ENCODE measurements at regions not wholly inside any gene's neighbourhood (a gene's known extent, or its start where the extent isn't known, plus 50 kb on each side); places are given as distances from the start of the nearest gene placed in this dataset.
A peak's percentile ranks its signal among the peaks of the same experiment; 100 is the strongest.
"Not testable (repeated sequence)": the region's sequence is repeated elsewhere in the genome, so short reads cannot be mapped to it uniquely, and the experiment has no call there.

DNA sequence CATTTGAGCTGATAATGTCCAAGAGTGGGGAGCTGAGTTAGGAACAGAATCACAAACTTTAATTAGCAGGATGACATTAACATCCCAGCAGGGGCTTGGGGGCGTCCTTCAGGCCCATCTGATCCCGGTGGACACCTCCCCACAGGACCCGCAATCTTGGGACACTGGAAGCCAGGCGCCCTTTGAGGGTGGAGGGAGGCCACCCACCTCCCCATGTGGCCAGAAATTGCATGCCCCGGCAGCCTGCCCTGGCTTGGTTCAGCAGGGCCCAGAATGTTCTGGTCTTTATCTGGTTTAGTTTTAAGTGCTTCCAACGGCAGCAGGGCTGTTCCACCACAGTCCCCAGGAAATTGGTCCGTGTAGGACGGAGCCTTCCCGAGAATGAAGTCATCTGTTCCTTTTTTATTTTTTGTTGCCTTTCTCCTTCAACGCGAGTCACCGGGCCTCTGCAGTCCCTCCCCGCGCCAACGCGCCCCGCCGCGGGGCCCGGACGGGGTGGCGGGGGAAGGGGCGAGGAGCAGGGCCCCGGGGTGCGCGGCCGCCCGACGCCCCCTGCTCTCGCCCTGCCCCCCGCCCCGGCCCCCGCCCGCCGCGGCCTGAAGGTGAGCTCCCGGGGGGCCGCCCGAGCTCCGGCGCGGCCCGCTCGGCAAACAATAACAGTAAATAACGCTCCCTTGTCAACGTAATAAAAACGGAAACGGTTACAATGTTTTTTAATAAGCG lies 207.9 kb downstream of the C9orf50 start:
- H3K4me3 ChIP-seq = peak overlapping the region; percentile 89

DNA sequence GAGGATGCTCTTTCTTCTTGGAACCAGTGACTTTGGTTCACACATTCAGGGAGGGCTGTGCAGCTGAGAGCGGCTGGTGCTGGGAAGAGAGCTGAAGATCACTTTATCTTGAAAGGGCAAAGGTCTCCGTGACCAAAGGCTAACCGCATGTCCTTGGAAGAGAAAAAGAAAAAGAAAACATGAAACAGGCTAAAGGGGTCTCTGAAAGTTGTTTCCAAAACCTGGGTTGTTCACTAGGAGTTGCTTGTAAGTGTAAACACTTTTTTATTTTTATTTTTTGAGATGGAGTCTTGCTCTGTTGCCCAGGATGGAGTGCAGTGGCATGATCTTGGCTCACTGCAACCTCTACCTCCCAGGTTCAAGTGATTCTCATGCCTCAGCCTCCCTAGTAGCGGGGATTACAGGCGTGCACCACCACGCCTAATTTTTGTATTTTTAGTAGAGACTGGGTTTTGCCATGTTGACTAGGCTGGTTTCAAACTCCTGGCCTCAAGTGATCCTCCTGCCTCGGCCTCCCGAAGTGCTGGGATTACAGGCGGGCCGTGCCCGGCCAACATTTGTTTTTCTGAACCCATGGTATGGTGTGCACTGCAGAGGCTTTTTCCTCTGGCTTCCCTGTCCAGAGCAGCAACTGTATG lies 208.6 kb downstream of the C9orf50 start:
- H3K4me3 ChIP-seq; H3K36me3 ChIP-seq (ENCODE audit: insufficient read depth, low read length); H3K9me3 ChIP-seq (ENCODE audit: low read depth, low read length); DNase-seq (ENCODE audit: low read depth, low spot score): not testable (repeated sequence)
- Histone ChIP-seq H3K9ac (ENCODE audit: insufficient read length) (peak overlapping the region; percentile 78), H3K27ac (peak overlapping the region; percentile 95)

More for the DNA sequence above, 207.9 kb downstream of the C9orf50 start:
- H3K9me3 ChIP-seq (ENCODE audit: low read depth, low read length) = no peaks in the 10 kb centered on the region
- H3K27ac ChIP-seq = peak overlapping the region; percentile 95
- TF ChIP-seq EZH2 (IDR thresholded peaks at IDR 0.05) (no peak), FOXP2 (optimal IDR thresholded peaks at IDR 0.05; ENCODE audit: control extremely low read depth, extremely low read length, insufficient read depth) (no peak), POLR2AphosphoS5 (IDR thresholded peaks at IDR 0.05; ENCODE audit: borderline replicate concordance, low read depth, low read length) (no peak; the same call in 1 of the 2 replicates)
- DNase-seq (ENCODE audit: low read depth, low spot score) = no peak
- no peaks in the 10 kb centered on the region for H3K36me3 ChIP-seq (ENCODE audit: insufficient read depth, low read length)
- H3K9ac ChIP-seq (ENCODE audit: insufficient read length) = peak overlapping the region; percentile 79

GRCh38 chr9:129411501-129412175 lies 209.3 kb downstream of the C9orf50 start:
- no peak overlapping the region for H3K4me3 ChIP-seq
- H3K9ac ChIP-seq (ENCODE audit: insufficient read length) = no peak overlapping the region
- no peak for DNase-seq (ENCODE audit: low read depth, low spot score)
- TF ChIP-seq FOXP2 (optimal IDR thresholded peaks at IDR 0.05; ENCODE audit: control extremely low read depth, extremely low read length, insufficient read depth) = no peak
- no peak for TF ChIP-seq EZH2 (IDR thresholded peaks at IDR 0.05)
- no peak for TF ChIP-seq POLR2AphosphoS5 (IDR thresholded peaks at IDR 0.05; ENCODE audit: borderline replicate concordance, low read depth, low read length)
- no peak overlapping the region for H3K27ac ChIP-seq
- H3K9me3 ChIP-seq (ENCODE audit: low read depth, low read length) = no peaks in the 10 kb centered on the region
- no peaks in the 10 kb centered on the region for H3K36me3 ChIP-seq (ENCODE audit: insufficient read depth, low read length)

GRCh38 chr9:129410226-129410625 lies 210.7 kb downstream of the C9orf50 start:
- Histone ChIP-seq H3K9me3 (ENCODE audit: low read depth, low read length) (no peaks in the 10 kb centered on the region), H3K9ac (ENCODE audit: insufficient read length) (no peak overlapping the region), H3K4me3 (no peak overlapping the region), H3K36me3 (ENCODE audit: insufficient read depth, low read length) (no peaks in the 10 kb centered on the region), H3K27ac (no peak overlapping the region)
- no peak for TF ChIP-seq EZH2 (IDR thresholded peaks at IDR 0.05)
- no peak for TF ChIP-seq FOXP2 (optimal IDR thresholded peaks at IDR 0.05; ENCODE audit: control extremely low read depth, extremely low read length, insufficient read depth)
- no peak for TF ChIP-seq POLR2AphosphoS5 (IDR thresholded peaks at IDR 0.05; ENCODE audit: borderline replicate concordance, low read depth, low read length)
- no peak for DNase-seq (ENCODE audit: low read depth, low spot score)

DNA sequence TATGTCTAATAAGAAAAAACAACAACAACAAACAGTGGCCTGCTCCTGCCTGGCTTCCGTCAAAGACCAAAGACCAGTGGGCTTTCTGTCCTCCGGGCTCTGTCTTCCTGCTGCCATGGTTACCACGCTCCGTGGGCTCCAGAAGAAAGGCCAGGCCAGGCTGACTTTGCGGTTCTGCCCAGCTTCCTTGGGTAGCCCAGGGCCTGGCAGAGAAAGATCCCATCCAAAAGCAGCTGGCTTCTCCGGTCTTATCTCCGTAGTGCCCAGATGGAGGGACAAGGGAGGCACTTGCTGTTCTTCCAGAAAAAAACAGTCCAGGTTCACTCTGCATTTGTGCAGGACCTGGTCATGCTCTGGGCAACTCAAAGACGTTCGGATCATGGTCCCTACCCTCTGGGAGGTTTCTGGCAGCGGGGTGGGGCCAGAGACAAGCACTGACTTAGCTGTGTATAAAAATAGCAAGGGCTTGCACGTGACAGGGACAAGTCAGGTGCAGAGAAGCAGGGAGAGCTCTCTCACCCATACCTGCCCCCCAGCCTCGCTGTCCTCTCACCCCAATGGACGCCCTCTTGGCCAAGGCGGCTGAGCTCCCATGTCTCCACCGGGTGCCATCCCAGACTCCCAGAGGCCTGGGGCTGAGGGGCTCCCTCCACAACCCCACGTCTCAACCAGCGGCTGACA lies 212.2 kb downstream of the C9orf50 start:
- no peak for TF ChIP-seq EZH2 (IDR thresholded peaks at IDR 0.05)
- no peak for TF ChIP-seq FOXP2 (optimal IDR thresholded peaks at IDR 0.05; ENCODE audit: control extremely low read depth, extremely low read length, insufficient read depth)
- TF ChIP-seq POLR2AphosphoS5 (IDR thresholded peaks at IDR 0.05; ENCODE audit: borderline replicate concordance, low read depth, low read length) = no peak
- Histone ChIP-seq H3K27ac (no peak overlapping the region), H3K4me3 (no peak overlapping the region), H3K36me3 (ENCODE audit: insufficient read depth, low read length) (no peaks in the 10 kb centered on the region), H3K9me3 (ENCODE audit: low read depth, low read length) (no peaks in the 10 kb centered on the region), H3K9ac (ENCODE audit: insufficient read length) (no peak overlapping the region)
- no peak for DNase-seq (ENCODE audit: low read depth, low spot score)

GRCh38 chr9:129407905-129408452 lies 212.9 kb downstream of the C9orf50 start:
- no peak overlapping the region for H3K9ac ChIP-seq (ENCODE audit: insufficient read length)
- H3K9me3 ChIP-seq (ENCODE audit: low read depth, low read length) = no peaks in the 10 kb centered on the region
- DNase-seq (ENCODE audit: low read depth, low spot score) = no peak
- TF ChIP-seq POLR2AphosphoS5 (IDR thresholded peaks at IDR 0.05; ENCODE audit: borderline replicate concordance, low read depth, low read length) (no peak), FOXP2 (optimal IDR thresholded peaks at IDR 0.05; ENCODE audit: control extremely low read depth, extremely low read length, insufficient read depth) (no peak), EZH2 (IDR thresholded peaks at IDR 0.05) (no peak)
- no peaks in the 10 kb centered on the region for H3K36me3 ChIP-seq (ENCODE audit: insufficient read depth, low read length)
- no peak overlapping the region for H3K27ac ChIP-seq
- H3K4me3 ChIP-seq = no peak overlapping the region

- TF ChIP-seq FOXP2 (optimal IDR thresholded peaks at IDR 0.05; ENCODE audit: control extremely low read depth, extremely low read length, insufficient read depth) (no peak), EZH2 (IDR thresholded peaks at IDR 0.05) (no peak), POLR2AphosphoS5 (IDR thresholded peaks at IDR 0.05; ENCODE audit: borderline replicate concordance, low read depth, low read length) (no peak)
- H3K27ac ChIP-seq = no peak overlapping the region
- no peak for DNase-seq (ENCODE audit: low read depth, low spot score)
- no peak overlapping the region for H3K4me3 ChIP-seq
- H3K9ac ChIP-seq (ENCODE audit: insufficient read length) = no peak overlapping the region
- no peaks in the 10 kb centered on the region for H3K36me3 ChIP-seq (ENCODE audit: insufficient read depth, low read length)
- H3K9me3 ChIP-seq (ENCODE audit: low read depth, low read length) = no peaks in the 10 kb centered on the region
Measured at GRCh38 chr9:129406278-129407225, 214.3 kb downstream of the C9orf50 start.
